HepG2 (cell line): ENCODE measurements at regions not wholly inside any gene's neighbourhood (a gene's known extent, or its start where the extent isn't known, plus 50 kb on each side); places are given as distances from the start of the nearest gene placed in this dataset.

Experiments
- HNRNPUL1 ChIP-seq: fragments of 200-400 bp; formaldehyde crosslinking; IDR thresholded peaks from 2 replicates; pipeline ENCODE4 v1.6.1; 2017; ENCODE audit warnings: low read depth, mild to moderate bottlenecking, low read length, moderate library complexity
- ZFP1 ChIP-seq: IDR thresholded peaks from 2 replicates; pipeline ENCODE4 v1.6.1; 2016

DNA sequence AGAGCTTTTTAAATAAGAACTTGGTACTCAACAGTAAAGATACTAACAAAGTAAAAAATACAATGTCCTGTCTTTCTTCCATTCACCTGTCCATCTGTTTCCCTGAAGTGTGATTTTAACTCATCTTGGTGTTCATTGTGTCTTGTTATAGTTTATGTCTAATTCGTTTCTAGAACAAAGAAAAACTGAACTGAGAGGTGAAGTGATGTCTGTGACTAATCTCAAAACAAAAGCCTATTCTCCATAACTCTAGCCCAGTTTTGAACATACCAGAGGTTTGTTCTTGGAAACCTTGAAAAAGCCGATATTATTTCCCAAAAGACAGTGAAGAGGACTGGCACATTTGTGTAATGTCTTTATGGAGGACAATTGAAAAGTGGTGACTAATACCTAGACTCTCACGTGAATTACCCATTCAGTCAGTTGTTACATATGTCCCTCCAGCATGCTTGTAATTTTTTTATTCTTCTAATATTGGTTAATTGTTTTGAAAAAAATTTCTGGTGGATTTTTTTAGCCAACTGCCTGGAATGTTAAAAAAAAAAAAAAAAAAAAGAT, 725.8 kb downstream of the SATB2 start:
- TF ChIP-seq HNRNPUL1 = no peak
- no peak for TF ChIP-seq ZFP1 (CRISPR knock-in tag)
